ENCODE measurements at regions not wholly inside any gene's neighbourhood (a gene's known extent, or its start where the extent isn't known, plus 50 kb on each side); places are given as distances from the start of the nearest gene placed in this dataset.

DNA sequence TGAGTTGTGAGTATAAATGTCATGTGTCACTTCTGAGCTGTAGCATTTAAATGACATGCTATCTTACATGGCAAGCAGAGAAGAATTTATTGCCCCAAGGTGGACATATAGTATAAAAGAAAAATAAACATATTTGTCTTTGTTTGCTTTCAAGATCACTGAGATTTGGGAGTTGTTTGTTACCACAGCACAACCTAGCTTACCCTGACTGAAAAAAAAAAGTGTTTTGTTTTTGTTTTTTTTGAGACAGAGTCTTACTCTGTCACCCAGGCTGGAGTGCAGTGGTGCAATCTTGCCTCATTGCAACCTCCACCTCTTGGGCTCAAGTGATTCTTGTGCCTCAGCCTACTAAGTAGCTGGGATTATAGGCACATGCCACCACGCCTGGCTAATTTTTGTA lies 596.5 kb downstream of the MED13L start:
- no peak overlapping the region for H3K4me3 ChIP-seq
- no peak for TF ChIP-seq CTCF (IDR thresholded peaks at IDR 0.05)

DNA sequence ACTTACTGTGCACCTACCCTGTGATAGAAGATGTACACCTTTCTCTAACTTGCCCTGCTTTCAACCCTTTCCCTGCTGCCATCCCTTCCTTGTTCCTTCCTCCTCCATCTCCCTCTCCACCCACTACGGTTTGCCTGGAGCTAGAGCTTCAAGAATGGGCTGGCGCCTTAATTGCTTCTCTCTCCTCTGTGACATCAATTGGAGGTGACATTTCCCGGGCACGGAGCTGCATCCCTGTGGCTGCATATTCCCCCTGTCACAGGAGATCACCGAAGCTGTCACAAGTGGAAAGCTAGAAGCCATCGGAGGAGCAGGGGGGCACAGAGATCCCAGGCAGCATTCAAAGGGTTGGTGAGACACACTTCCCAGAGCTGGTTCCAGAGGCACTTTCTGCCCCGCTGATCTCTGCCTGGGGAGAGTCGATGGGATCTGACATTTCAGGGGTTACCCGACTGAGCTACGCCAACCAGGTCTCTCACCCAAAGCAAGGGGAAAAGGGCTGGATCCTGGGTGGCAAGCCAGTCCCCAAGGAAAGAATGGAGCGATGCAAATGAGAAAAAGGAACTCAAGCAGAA lies 604.9 kb downstream of the MED13L start:
- TF ChIP-seq CTCF (IDR thresholded peaks at IDR 0.05), result no peak
- no peak overlapping the region for H3K4me3 ChIP-seq
- no peak for DNase-seq (ENCODE audit: low spot score)
- no peak overlapping the region for H3K27ac ChIP-seq

More for the DNA sequence above, 596.5 kb downstream of the MED13L start:
- H3K27ac ChIP-seq, result no peak overlapping the region
- DNase-seq (ENCODE audit: low spot score), result no peak

GRCh38 chr12:115672086-115672485 lies 605.4 kb downstream of the MED13L start:
- no peak for TF ChIP-seq CTCF (IDR thresholded peaks at IDR 0.05)
- Histone ChIP-seq H3K27ac (no peak overlapping the region), H3K4me3 (no peak overlapping the region)
- no peak for DNase-seq (ENCODE audit: low spot score)

DNA sequence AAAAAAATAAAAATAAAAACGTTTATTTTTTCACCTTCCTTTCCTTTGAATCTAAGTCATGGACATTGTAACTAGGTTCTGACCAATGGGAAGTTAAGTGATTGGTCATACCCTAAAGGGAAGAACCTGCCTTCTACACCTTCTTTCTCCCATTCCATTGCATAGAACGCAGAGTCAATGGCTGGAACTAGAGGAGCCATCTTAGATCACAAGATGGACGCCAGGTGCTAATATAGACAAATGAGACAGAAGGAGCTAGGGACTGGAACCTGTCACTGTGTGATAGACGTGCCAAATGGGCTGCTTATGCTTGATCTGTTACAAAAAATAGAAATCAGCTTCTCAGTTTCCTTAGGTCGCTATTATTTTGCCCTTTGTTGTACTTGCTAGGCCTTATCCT lies 606.6 kb downstream of the MED13L start:
- Histone ChIP-seq H3K4me3 (no peak overlapping the region), H3K27ac (no peak overlapping the region)
- TF ChIP-seq CTCF (IDR thresholded peaks at IDR 0.05), result no peak
- DNase-seq (ENCODE audit: low spot score), result no peak

GRCh38 chr12:115667116-115667515 lies 610.4 kb downstream of the MED13L start:
- H3K4me3 ChIP-seq, result no peak overlapping the region
- no peak for TF ChIP-seq CTCF (IDR thresholded peaks at IDR 0.05)

GRCh38 chr12:115666168-115666567 lies 611.3 kb downstream of the MED13L start:
- no peak overlapping the region for H3K4me3 ChIP-seq
- no peak overlapping the region for H3K27ac ChIP-seq
- no peak for DNase-seq (ENCODE audit: low spot score)
- no peak for TF ChIP-seq CTCF (IDR thresholded peaks at IDR 0.05)

More at GRCh38 chr12:115667116-115667515, 610.4 kb downstream of the MED13L start:
- H3K27ac ChIP-seq, result no peak overlapping the region
- DNase-seq (ENCODE audit: low spot score), result no peak

DNA sequence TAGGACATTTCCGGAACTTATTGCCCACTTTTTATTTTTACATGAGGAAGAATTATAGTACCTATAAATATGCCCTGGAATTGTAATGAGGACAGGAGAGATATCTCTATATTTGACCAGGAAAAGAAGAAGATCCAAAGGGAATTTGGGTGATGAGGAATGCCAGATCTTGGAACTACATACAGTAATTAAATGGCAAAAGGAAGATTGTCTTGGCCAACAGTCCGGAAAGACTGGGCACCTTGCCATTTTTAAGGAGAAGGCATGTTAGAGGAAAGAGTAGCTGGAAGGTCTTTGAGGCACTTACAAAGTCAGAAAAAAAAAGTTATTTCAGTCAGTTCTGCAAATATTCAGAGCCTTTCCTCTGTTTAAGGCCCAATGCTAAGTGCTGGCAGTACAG lies 616.4 kb downstream of the MED13L start:
- no peak for TF ChIP-seq CTCF (IDR thresholded peaks at IDR 0.05)
- H3K4me3 ChIP-seq, result no peak overlapping the region
- DNase-seq (ENCODE audit: low spot score), result no peak
- peak overlapping the region; percentile 10 to 17 for H3K27ac ChIP-seq

Measured in coronary artery (tissue), 2 donors.